Right cardiac atrium (tissue), 5 donors: ENCODE measurements at regions not wholly inside any gene's neighbourhood (a gene's known extent, or its start where the extent isn't known, plus 50 kb on each side); places are given as distances from the start of the nearest gene placed in this dataset.

Experiments used
- ATAC-seq, 2 donors: fragments of 200-7000 bp; cut with Tn5 transposase; one replicate each; pipeline versions ENCODE4 v1.8.0 to v1.9.1; 2020; ENCODE audit warnings: moderate library complexity in 2 of 2, mild to moderate bottlenecking in 1 of 2
- DNase-seq, 3 donors: peaks; one replicate each; pipeline ENCODE4 v3.0.0-alpha.2; 2020
- H3K27ac ChIP-seq: one replicate; pipeline ENCODE4 v1.5.1; 2013; ENCODE audit warnings: mild to moderate bottlenecking, low read length, control low read depth, moderate library complexity
- H3K27me3 ChIP-seq: one replicate; pipeline ENCODE4 v1.6.1; 2013; ENCODE audit not compliant: control insufficient read depth, insufficient read depth
- H3K4me1 ChIP-seq: one replicate; pipeline ENCODE4 v1.6.1; 2013; ENCODE audit warnings: low read length; ENCODE audit not compliant: control insufficient read depth, insufficient read depth
- H3K4me3 ChIP-seq: one replicate; pipeline ENCODE4 v1.5.1; 2013; ENCODE audit warnings: low read length, control low read depth
- H3K9me3 ChIP-seq: one replicate; pipeline ENCODE4 v1.6.1; 2013; ENCODE audit warnings: low read length; ENCODE audit not compliant: control insufficient read depth
- WGBS: extraction: QIAGEN DNeasy Blood & Tissue Kit; methylation state at CpG from one replicate; pipeline ENCODE4 v1.1.7; 2013; 5-methylcytosine and 5-hydroxymethylcytosine counted together
- intact Hi-C, 4 donors: fragments of 100-400 bp; cut with DNase I; formaldehyde crosslinking; loops; one replicate each; pipeline versions ENCODE4 v1.11.0 to v1.14.0; 2022 to 2023
- donor health status: healthy with polysubstance abuse.
- donor health status: DM: no; HTN: yes; CAD: no.
- donor health status: DM: no; HTN: no; CAD: no.
- donor health status: DM: no; HTN: yes; CAD: no; lungs with severe emphysema.
- donor health status: DM: yes; HTN: yes; CAD: no.

DNA sequence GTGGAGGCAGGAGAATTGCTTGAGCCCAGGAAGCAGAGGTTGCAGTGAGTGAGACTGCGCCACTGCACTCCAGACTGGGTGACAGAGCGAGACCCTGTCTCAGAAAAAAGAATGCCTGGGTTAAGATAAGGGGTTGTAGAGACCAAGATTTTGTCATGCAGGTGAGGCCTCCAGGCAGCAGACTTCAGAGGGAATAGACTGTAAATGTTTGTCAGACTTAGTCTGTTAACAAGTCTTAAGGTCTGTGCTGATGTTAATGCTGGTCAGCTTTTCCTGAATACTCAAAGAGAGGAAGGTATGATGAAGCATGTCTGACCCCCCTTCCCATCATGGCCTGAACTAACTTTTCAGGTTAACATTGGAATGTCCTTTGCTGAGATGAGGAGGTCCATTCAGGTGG is 83.0 kb upstream of the FUT8 start:
- H3K9me3 ChIP-seq: no peaks in the 10 kb centered on the region
- ATAC-seq (no peak), DNase-seq (no peak)
- 96% methylated on average over 2 of the region's 2 CpGs for WGBS
- no peak overlapping the region for H3K4me3 ChIP-seq
- H3K4me1 ChIP-seq: no peaks in the 10 kb centered on the region
- H3K27ac ChIP-seq: no peak overlapping the region
- intact Hi-C loops: no loop called here
- H3K27me3 ChIP-seq: no peaks in the 10 kb centered on the region

DNA sequence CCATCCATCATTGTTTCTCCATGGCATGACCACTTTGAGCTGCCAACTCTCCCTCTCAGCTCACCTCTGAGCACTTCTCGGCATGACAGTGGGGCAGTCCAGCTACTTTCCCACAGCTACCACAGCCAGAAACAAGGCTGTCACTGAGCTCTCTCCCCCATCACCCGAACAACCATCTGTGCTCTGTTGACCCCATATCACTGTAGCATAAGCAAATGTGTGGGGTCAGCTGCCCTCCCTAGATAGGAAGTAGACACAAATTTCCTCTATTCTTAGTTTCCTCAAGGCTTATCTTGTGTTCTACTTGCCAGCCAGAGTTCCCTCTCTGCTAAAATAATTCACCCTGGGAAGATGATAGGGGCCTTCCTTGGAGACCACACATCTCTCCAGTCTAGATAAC is 82.6 kb upstream of the FUT8 start:
- Histone ChIP-seq H3K9me3 (no peaks in the 10 kb centered on the region), H3K27me3 (no peaks in the 10 kb centered on the region), H3K4me1 (peaks cover 2% of the 10 kb centered on the region), H3K27ac (no peak overlapping the region), H3K4me3 (no peak overlapping the region)
- intact Hi-C loops: no loop called here
- no peak for DNase-seq
- no peak for ATAC-seq
- WGBS: 28% methylated on average over 2 of the region's 2 CpGs

DNA sequence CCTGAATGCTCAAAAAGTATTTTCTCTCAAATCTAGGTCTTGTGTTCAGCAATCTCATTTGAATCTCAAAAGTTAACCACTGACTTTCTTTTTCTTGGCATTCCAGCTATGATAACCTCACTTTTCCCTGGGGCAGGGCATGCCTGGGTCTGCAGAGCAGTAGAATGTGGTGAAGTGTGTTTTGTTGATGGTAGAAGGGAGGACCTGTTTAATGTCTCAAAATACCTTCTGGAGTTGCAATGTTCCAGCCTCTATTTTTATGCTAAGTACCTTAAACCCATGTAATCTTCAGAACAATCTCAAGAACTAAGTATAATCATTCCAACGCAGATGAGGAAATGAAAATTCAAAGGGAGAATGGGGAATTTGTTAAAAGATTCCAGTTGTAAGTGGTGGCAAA is 82.1 kb upstream of the FUT8 start:
- WGBS: 24% methylated on average over 1 of the region's 1 CpG
- ATAC-seq (no peak), DNase-seq (no peak)
- Histone ChIP-seq H3K27ac (no peak overlapping the region), H3K9me3 (no peaks in the 10 kb centered on the region), H3K27me3 (no peaks in the 10 kb centered on the region), H3K4me3 (no peak overlapping the region), H3K4me1 (peaks cover 2% of the 10 kb centered on the region)
- intact Hi-C loops: no loop called here

DNA sequence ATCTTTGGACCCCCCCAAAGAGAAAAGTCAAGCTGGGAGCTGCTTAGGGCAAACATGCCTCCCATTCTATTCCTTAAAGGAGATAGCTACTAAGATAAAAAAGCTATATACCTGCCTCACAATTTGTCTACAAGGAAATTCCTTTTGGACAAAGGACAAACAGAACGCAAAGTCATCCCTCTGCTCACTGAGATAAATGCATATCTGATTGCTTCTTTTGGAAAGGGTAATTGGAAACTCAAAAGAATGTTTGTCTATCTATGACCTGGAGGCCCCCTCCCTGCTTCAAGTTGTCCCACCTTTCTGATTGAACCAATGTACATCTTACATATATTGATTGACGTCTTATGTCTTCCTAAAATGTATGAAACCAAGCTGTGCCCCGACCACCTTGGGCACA is 80.9 kb upstream of the FUT8 start:
- no peaks in the 10 kb centered on the region for H3K9me3 ChIP-seq
- no peak for DNase-seq
- no peak overlapping the region for H3K27ac ChIP-seq
- ATAC-seq: no peak
- no peaks in the 10 kb centered on the region for H3K27me3 ChIP-seq
- no peak overlapping the region for H3K4me3 ChIP-seq
- H3K4me1 ChIP-seq: peaks cover 2% of the 10 kb centered on the region
- intact Hi-C loops: no loop called here
- WGBS: 90% methylated on average over 3 of the region's 3 CpGs

DNA sequence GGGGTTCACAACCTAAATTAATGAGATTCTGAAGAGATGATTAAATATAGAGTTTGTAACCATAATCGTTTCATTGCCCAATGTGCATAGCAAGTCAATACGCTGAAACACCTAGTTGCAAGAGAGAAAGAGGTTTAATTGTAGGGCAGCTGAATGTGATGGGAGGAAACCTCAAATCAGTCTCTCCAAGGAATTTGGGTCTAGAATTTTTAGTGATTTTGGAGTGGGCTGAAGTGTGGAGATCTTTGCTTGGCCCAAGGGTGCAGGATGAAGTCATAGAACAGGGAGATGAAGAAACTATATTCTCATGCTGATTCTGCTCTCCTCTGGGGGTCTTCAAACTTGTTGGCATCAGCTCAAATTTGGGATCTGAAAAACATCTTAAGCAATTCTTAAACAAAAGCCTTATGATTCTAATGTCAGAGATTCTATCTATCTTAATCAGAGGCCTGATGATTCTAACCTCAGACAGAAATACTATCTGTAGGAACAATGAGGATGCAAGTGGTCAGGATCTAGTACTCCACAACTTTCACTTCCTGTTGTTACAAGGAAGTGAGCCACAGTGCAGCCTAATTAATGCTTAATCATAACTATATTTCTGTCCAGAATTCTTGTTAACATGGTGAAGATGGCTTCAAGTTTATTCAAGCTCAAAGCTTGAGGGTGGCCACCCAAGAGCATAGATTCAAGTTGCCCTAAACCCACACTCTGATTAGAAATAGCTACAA is 80.2 kb upstream of the FUT8 start:
- H3K4me3 ChIP-seq: no peak overlapping the region
- no peaks in the 10 kb centered on the region for H3K9me3 ChIP-seq
- H3K4me1 ChIP-seq: peaks cover 2% of the 10 kb centered on the region
- WGBS: 94% methylated on average over 2 of the region's 2 CpGs
- no peaks in the 10 kb centered on the region for H3K27me3 ChIP-seq
- ATAC-seq (no peak), DNase-seq (no peak)
- no peak overlapping the region for H3K27ac ChIP-seq
- intact Hi-C loops: no loop called here

DNA sequence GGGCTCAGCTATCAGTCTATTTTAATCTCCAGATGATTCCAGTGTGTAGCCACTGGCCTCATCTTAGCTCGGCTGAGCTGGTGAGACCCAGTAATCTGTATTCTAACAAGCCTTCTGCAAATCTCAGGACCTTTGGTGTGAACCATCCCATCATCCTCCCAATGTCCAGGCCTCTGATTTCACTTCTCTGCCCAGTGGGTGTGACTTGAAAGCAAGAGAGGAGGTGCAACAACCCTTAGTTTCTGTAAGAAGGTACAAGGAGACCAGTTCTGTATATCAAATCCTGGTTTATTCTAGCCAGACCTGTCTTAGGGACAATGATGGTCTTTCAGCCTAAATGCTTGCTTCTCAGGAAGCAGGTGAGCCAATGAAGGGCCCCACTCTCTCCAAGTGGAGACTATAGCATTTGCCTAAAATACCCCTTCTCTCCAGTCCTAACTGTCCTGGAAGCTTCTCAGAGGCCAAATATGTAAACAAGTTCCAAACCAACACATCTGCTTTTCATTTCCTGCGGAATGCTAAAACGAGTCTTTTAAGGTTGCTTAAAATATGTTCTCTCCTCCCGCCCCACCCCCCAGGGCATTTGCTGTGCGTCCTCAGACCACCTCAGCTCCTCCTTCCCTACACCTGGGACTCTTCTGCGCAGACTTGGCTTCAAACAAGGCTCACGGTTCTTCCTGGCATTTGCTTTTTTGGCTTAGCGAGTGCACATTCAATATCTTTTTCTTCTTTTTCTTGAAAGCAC is 78.4 kb upstream of the FUT8 start:
- Histone ChIP-seq H3K4me3 (no peak overlapping the region), H3K9me3 (no peaks in the 10 kb centered on the region), H3K4me1 (peaks cover 2% of the 10 kb centered on the region), H3K27me3 (no peaks in the 10 kb centered on the region), H3K27ac (no peak overlapping the region)
- intact Hi-C loops: no loop called here
- no peak for ATAC-seq
- no peak for DNase-seq
- WGBS: 54% methylated on average over 8 of the region's 8 CpGs

DNA sequence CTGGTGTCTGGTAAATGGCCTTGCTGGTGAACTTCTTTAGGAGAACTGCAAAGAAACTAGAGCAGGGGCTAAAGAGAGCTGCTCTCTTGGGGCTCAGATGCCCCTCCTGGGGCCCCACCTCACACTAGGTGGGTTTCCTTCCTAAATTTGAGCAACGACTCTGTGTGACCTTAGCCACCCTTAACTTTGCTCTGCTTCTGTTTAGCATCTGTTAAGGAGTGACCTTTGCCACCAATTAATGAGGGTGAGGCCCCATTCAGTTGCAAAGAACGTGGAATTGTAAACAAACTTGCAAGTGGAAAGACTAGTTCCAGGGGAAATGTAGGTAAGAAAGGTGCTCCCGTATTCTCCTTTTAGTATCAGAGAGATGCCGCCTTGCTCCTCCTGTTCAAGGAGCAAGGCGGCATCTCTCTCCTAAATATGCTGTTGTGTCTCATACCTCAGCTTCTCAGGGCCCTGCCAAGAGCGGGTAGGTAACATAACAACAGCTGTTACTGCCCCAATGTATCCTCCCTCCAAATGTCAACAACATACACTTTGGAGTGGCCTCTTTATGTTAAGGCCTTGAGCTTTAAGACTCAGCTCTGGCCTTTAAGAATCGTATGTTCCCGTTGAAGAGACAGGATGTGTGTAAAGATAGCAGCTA is 77.6 kb upstream of the FUT8 start:
- peak in 1 of 2 donors; percentile 14 for ATAC-seq
- 61% methylated on average over 8 of the region's 8 CpGs for WGBS
- no peaks in the 10 kb centered on the region for H3K9me3 ChIP-seq
- no peaks in the 10 kb centered on the region for H3K27me3 ChIP-seq
- no peak overlapping the region for H3K4me3 ChIP-seq
- H3K27ac ChIP-seq: no peak overlapping the region
- intact Hi-C loops: no loop called here
- peaks cover 2% of the 10 kb centered on the region for H3K4me1 ChIP-seq
- no peak for DNase-seq

DNA sequence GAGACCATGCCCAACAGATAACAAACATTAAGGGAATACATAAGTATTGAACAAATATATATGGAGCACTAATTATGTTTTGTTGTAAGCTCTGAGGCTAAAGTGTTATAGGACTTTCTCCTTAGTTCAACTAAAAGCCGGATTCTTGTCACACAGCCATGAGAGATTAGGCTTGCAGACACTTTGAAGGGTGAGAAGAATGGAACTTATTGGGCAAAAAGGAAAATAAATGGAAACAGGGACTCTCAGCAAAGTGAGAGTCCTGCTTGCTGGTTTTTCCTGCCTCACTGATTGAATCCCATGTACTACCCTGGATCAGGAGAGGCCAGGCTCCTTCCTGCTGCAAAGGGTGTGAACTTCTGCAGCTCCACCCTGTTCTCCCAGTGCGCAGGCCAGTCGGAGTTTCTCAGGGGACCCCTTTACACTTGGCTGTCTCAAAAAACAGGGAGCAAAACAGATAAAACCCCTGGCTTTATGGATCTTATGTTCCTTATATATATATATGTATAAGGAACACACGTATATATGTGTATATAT is 77.1 kb upstream of the FUT8 start:
- WGBS: 57% methylated on average over 4 of the region's 4 CpGs
- DNase-seq (no peak), ATAC-seq (peak; percentile 64 to 80)
- Histone ChIP-seq H3K27ac (no peak overlapping the region), H3K9me3 (no peaks in the 10 kb centered on the region), H3K4me3 (no peak overlapping the region), H3K4me1 (peaks cover 2% of the 10 kb centered on the region), H3K27me3 (no peaks in the 10 kb centered on the region)
- intact Hi-C loops: no loop called here

DNA sequence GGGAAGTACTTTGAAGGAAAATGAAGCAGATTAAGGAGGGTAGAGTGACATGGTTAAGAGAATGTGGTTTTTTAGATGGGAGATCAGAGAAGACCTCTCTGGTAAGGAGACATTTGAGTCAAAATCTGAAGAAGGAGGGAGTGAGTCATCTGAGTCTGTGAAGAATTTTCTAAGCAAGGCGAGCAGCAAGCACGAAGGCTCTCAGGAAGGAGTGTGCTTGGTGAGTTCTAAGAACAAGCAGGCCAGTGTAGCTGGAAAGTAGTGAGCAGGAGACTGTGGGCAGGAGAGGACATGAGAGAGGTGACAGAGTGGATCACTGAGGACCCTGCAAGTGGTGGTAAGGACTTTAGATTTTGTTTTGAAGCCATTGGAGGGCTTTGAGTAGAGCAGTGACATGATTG is 76.3 kb upstream of the FUT8 start:
- H3K27me3 ChIP-seq: no peaks in the 10 kb centered on the region
- no peak for DNase-seq
- H3K27ac ChIP-seq: no peak overlapping the region
- intact Hi-C loops: no loop called here
- H3K9me3 ChIP-seq: no peaks in the 10 kb centered on the region
- H3K4me3 ChIP-seq: no peak overlapping the region
- ATAC-seq: no peak
- WGBS: 75% methylated on average over 2 of the region's 2 CpGs
- H3K4me1 ChIP-seq: peaks cover 2% of the 10 kb centered on the region

DNA sequence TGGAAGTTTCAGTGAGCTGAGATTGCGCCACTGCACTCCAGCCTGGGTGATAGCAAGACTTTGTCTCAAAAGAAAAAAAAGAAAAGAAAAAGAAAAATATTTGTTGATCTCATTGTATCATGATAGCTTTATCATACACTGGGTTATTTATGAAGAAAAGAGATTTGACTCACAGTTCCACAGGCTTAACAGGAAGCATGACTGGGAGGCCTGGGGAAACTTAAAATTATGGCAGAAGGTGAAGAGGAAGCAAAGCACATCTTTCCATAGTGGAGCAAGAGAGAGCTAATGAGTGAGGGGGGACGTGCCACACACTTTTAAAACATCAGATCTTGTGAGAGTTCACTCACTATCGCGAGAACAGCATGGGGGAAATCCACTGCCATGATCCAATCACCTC is 72.7 kb upstream of the FUT8 start:
- intact Hi-C loops: no loop called here
- no peak overlapping the region for H3K27ac ChIP-seq
- no peaks in the 10 kb centered on the region for H3K27me3 ChIP-seq
- H3K9me3 ChIP-seq: no peaks in the 10 kb centered on the region
- H3K4me3 ChIP-seq: no peak overlapping the region
- 88% methylated on average over 4 of the region's 4 CpGs for WGBS
- no peak for DNase-seq
- H3K4me1 ChIP-seq: no peaks in the 10 kb centered on the region
- ATAC-seq: no peak

DNA sequence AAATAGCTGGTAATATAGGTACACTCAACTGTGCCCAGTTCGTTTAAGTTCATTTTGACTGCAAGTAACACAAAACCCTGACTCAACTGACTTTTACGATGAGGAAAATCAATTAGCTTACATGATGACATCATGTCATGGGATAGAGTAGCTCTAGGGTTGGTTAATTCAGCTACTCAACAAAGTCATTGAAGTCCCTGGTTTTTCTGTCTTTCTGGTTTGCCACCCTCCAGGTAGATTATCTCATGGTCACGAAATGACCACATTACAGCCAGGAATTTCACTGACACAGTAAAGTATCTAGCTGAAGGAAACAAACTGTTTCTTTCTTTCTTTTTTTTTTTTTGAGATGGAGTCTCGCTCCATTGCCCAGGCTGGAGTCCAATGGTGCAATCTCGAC is 68.5 kb upstream of the FUT8 start:
- H3K27me3 ChIP-seq: no peaks in the 10 kb centered on the region
- H3K4me3 ChIP-seq: no peak overlapping the region
- no peak for ATAC-seq
- no peaks in the 10 kb centered on the region for H3K9me3 ChIP-seq
- DNase-seq: no peak
- H3K4me1 ChIP-seq: no peaks in the 10 kb centered on the region
- WGBS: 93% methylated on average over 5 of the region's 5 CpGs
- intact Hi-C loops: no loop called here
- no peak overlapping the region for H3K27ac ChIP-seq
